T-cell (primary cell): ENCODE measurements at regions not wholly inside any gene's neighbourhood (a gene's known extent, or its start where the extent isn't known, plus 50 kb on each side); places are given as distances from the start of the nearest gene placed in this dataset.

ENCODE experiments used
- ATAC-seq, 4 experiments: fragments of 200-7000 bp in 3 of 4; fragments of 150-1000 bp in 1 of 4; cut with Tn5 transposase; replicated peaks in 1 of 4; 1 replicate in 3 of 4; 2 replicates in 1 of 4; pipeline ENCODE4 v1.10.0; 2021; ENCODE audit warnings: moderate library complexity in 3 of 4, mild to moderate bottlenecking in 2 of 4, moderate number of reproducible peaks in 1 of 4
- CTCF ChIA-PET, 2 donors: fragments of 300-600 bp; sonication (Branson Sonifier 250); formaldehyde crosslinking; loops; one replicate each; lab custom pipeline; 2022; ENCODE audit warnings: antibody characterized with exemption in 2 of 2; lab: Charles Lee
- POLR2A ChIA-PET, 2 donors: fragments of 300-600 bp; sonication (Branson Sonifier 250); formaldehyde crosslinking; loops; one replicate each; lab custom pipeline; 2022; ENCODE audit warnings: antibody characterized with exemption in 2 of 2; lab: Charles Lee
- DNase-seq, 35 experiments: peaks; one replicate each; pipeline versions ENCODE4 v3.0.0 to v3.0.0-alpha.2; 2013 to 2023
- H3K27ac ChIP-seq: one replicate; pipeline ENCODE4 v1.5.1; 2013; ENCODE audit warnings: low read length
- H3K27me3 ChIP-seq, 2 experiments: replicated peaks in 1 of 2; 1 replicate in 1 of 2; 2 replicates in 1 of 2; pipeline versions ENCODE4 v1.6.1 to v1.7.0; 2013; ENCODE audit warnings: low read length in 1 of 2, mixed read lengths in 1 of 2; ENCODE audit not compliant: control insufficient read depth in 2 of 2, insufficient read depth in 2 of 2; ENCODE audit errors: extremely low read depth in 1 of 2
- H3K36me3 ChIP-seq, 2 donors: 1 replicate in 1 of 2; 2 replicates in 1 of 2; pipeline versions ENCODE4 v1.6.1 to v1.7.0; 2013; ENCODE audit warnings: low read length in 1 of 2; ENCODE audit not compliant: control insufficient read depth in 2 of 2, insufficient read depth in 1 of 2; ENCODE audit errors: extremely low read depth in 1 of 2
- H3K4me1 ChIP-seq, 2 experiments: 1 replicate in 1 of 2; 2 replicates in 1 of 2; pipeline versions ENCODE4 v1.6.1 to v1.7.0; 2013; ENCODE audit warnings: low read length in 2 of 2, mixed read lengths in 1 of 2; ENCODE audit not compliant: insufficient read depth in 2 of 2, control insufficient read depth in 1 of 2; ENCODE audit errors: extremely low read depth in 1 of 2
- H3K4me3 ChIP-seq, 2 donors: 1 replicate in 1 of 2; 2 replicates in 1 of 2; pipeline versions ENCODE4 v1.5.1 to v1.7.0; 2013; ENCODE audit warnings: mild to moderate bottlenecking in 2 of 2, low read length in 1 of 2, moderate library complexity in 1 of 2; ENCODE audit not compliant: control insufficient read depth in 1 of 2; ENCODE audit errors: extremely low read depth in 1 of 2
- H3K9me3 ChIP-seq: 2 replicates; pipeline ENCODE4 v1.7.0; 2013
- H3K27ac Mint-ChIP-seq, 2 donors: one replicate each; pipeline ENCODE4 v1.8.0; 2020 to 2021; ENCODE audit warnings: mild to moderate bottlenecking in 2 of 2, mixed read lengths in 2 of 2
- H3K27me3 Mint-ChIP-seq, 2 donors: one replicate each; pipeline ENCODE4 v1.8.0; 2021 to 2022; ENCODE audit warnings: mixed read lengths in 2 of 2
- H3K36me3 Mint-ChIP-seq: one replicate; pipeline ENCODE4 v1.8.0; 2021; ENCODE audit warnings: mixed read lengths
- H3K4me1 Mint-ChIP-seq, 3 donors: one replicate each; pipeline ENCODE4 v1.8.0; 2020 to 2022; ENCODE audit warnings: mixed read lengths in 3 of 3, mild to moderate bottlenecking in 1 of 3
- H3K4me3 Mint-ChIP-seq, 3 donors: one replicate each; pipeline ENCODE4 v1.8.0; 2020 to 2022; ENCODE audit warnings: mild to moderate bottlenecking in 3 of 3, mixed read lengths in 3 of 3, moderate library complexity in 3 of 3
- H3K9me3 Mint-ChIP-seq, 3 donors: one replicate each; pipeline ENCODE4 v1.8.0; 2020 to 2022; ENCODE audit warnings: mixed read lengths in 3 of 3
- WGBS: methylation state at CpG from one replicate; pipeline ENCODE4 v1.1.5; 2013; ENCODE audit warnings: missing lambda C conversion rate; ENCODE audit not compliant: insufficient coverage; 5-methylcytosine and 5-hydroxymethylcytosine counted together

DNA sequence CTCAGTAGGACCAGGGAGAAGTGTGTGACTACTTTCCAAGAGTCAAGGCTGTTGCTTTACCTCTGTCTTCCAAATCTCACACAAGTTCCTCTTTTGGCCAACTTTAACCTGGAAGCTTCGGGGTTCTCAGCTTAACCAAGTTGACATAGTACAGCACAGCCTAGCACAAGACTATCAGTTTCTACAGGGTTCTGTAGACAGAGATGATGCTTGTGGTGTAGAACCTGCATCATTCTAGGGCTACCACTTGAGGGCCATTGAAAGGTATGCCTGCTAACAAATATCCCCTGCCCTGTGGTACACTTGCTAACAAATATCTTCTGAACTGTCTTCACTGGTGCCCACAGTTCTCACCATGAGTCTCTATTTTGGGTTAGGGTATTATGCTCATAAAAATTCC is 62.0 kb upstream of the MAP3K7 start:
- Histone ChIP-seq H3K4me3 (no peak overlapping the region), H3K27me3 (peaks cover 0 to 9% of the 10 kb centered on the region in 2 experiments), H3K27ac (no peak overlapping the region), H3K36me3 (no peaks in the 10 kb centered on the region), H3K9me3 (no peaks in the 10 kb centered on the region), H3K4me1 (no peaks in the 10 kb centered on the region)
- ChIA-PET CTCF (no interaction called here), POLR2A (no interaction called here)
- no CpG with 5 or more reads among the region's 1 CpG for WGBS
- Mint-ChIP-seq H3K9me3 (no peaks in the 10 kb centered on the region), H3K27me3 (peaks cover 5 to 7% of the 10 kb centered on the region in 2 donors), H3K4me3 (no peak overlapping the region), H3K4me1 (no peaks in the 10 kb centered on the region), H3K27ac (no peak overlapping the region), H3K36me3 (no peaks in the 10 kb centered on the region)
- ATAC-seq (no peak), DNase-seq (no peak)

DNA sequence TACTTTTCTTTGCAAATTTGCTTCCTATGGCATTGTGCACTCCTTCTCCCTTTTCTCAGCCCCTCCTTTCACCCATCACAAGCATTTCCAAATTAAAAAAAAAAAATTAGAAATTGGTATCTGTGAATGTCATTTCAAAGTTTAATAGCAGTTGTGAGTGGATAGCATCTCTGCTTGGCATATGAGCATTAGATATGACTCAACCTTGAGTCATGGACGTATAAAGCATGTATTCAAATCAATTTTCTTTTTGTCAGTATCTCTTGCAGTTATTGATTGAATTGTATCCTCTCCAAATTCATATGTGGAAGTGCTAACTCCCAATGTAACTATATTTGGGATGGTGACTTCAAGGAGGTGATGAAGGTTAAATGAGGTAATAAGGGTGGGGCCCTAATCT is 60.1 kb upstream of the MAP3K7 start:
- peaks cover 5 to 8% of the 10 kb centered on the region in 2 donors for H3K27me3 Mint-ChIP-seq
- Histone ChIP-seq H3K27ac (no peak overlapping the region), H3K9me3 (no peaks in the 10 kb centered on the region), H3K4me3 (no peak overlapping the region), H3K36me3 (no peaks in the 10 kb centered on the region), H3K4me1 (no peaks in the 10 kb centered on the region), H3K27me3 (peaks cover 0 to under 1% of the 10 kb centered on the region in 2 experiments)
- no peaks in the 10 kb centered on the region for H3K9me3 Mint-ChIP-seq
- ChIA-PET POLR2A (no interaction called here), CTCF (no interaction called here)
- no peak overlapping the region for H3K27ac Mint-ChIP-seq
- no peaks in the 10 kb centered on the region for H3K36me3 Mint-ChIP-seq
- no peak for DNase-seq
- no CpG with 5 or more reads among the region's 1 CpG for WGBS
- no peak overlapping the region for H3K4me3 Mint-ChIP-seq
- no peak for ATAC-seq
- H3K4me1 Mint-ChIP-seq: no peaks in the 10 kb centered on the region

DNA sequence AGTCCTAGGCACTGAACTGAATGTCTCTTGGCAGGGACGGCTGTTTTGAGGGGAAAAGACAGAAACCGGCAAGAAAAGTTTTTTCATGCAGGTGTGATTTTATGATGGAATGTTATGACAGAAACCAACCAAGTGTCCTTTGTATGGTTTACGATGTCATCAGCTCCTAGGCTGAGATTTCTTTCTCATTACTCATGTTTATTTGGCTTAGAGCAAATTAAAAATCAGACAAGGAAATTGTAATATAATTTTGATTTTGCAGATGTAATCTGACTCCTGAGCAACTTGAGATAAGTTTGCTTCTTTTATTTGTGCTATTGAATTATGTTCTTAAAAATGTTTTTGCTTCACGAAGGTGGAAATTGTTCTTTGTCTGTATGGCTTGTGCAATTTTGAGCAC is 58.8 kb upstream of the MAP3K7 start:
- no peak for DNase-seq
- no peaks in the 10 kb centered on the region for H3K27me3 ChIP-seq
- H3K4me3 Mint-ChIP-seq: no peak overlapping the region
- H3K36me3 Mint-ChIP-seq: no peaks in the 10 kb centered on the region
- H3K4me1 Mint-ChIP-seq: no peaks in the 10 kb centered on the region
- ChIA-PET POLR2A (no interaction called here), CTCF (interaction anchor here in 1 of 2 donors (0.7 to 1.2 kb wide), 2 partner anchors 11 to 23 kb away, joined by 3 read pairs; no protein-coding TSS in a partner anchor)
- H3K27ac Mint-ChIP-seq: no peak overlapping the region
- H3K4me1 ChIP-seq: no peaks in the 10 kb centered on the region
- ATAC-seq: no peak
- no peak overlapping the region for H3K4me3 ChIP-seq
- H3K27ac ChIP-seq: no peak overlapping the region
- no peaks in the 10 kb centered on the region for H3K9me3 Mint-ChIP-seq
- H3K9me3 ChIP-seq: no peaks in the 10 kb centered on the region
- no CpG with 5 or more reads among the region's 4 CpGs for WGBS
- peaks cover 5 to 7% of the 10 kb centered on the region in 2 donors for H3K27me3 Mint-ChIP-seq
- no peaks in the 10 kb centered on the region for H3K36me3 ChIP-seq

- no peak for ATAC-seq
- ChIA-PET POLR2A (no interaction called here), CTCF (interaction anchor here in 1 of 2 donors (1.2 kb wide), 1 partner anchor 12 kb away, joined by 3 read pairs; no protein-coding TSS in a partner anchor)
- no peaks in the 10 kb centered on the region for H3K9me3 ChIP-seq
- no peak overlapping the region for H3K27ac Mint-ChIP-seq
- H3K27ac ChIP-seq: no peak overlapping the region
- H3K9me3 Mint-ChIP-seq: peaks cover 0 to 2% (median 0%) of the 10 kb centered on the region in 3 donors
- no peak for DNase-seq
- peaks cover 10% of the 10 kb centered on the region in 2 donors for H3K27me3 Mint-ChIP-seq
- no peaks in the 10 kb centered on the region for H3K4me1 ChIP-seq
- no peaks in the 10 kb centered on the region for H3K36me3 Mint-ChIP-seq
- H3K4me3 Mint-ChIP-seq: no peak overlapping the region
- no peaks in the 10 kb centered on the region for H3K4me1 Mint-ChIP-seq
- no peak overlapping the region for H3K4me3 ChIP-seq
- no peaks in the 10 kb centered on the region for H3K27me3 ChIP-seq
- H3K36me3 ChIP-seq: no peaks in the 10 kb centered on the region
- 27% methylated on average over 2 of the region's 2 CpGs for WGBS
These were observed 57.6 kb upstream of the MAP3K7 start for GRCh38 chr6:90644492-90644891.

DNA sequence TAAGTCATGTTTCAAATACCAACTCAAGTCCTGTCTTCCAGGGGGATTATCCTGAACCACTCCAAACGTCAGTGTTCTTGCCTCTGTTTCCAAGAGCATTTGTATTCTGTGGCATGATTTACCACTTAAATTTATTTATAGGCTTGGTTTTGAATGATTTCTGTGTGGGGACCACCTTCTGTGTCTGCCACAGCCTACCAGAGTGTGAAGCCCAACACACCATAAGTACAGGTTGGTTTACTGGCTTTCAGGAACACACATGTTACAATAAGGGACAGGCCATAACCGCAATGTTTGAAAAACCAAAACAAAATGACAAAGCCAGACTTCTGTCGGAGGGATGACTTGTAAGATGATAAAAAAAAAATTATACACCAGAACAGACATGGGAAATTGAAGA is 56.5 kb upstream of the MAP3K7 start:
- POLR2A ChIA-PET: no interaction called here
- peaks cover 4 to 5% (median 4%) of the 10 kb centered on the region in 3 donors for H3K9me3 Mint-ChIP-seq
- H3K4me3 ChIP-seq: no peak overlapping the region
- H3K36me3 ChIP-seq: no peaks in the 10 kb centered on the region
- H3K4me1 Mint-ChIP-seq: no peaks in the 10 kb centered on the region
- no peaks in the 10 kb centered on the region for H3K27me3 ChIP-seq
- H3K27ac Mint-ChIP-seq: no peak overlapping the region
- no peaks in the 10 kb centered on the region for H3K4me1 ChIP-seq
- no CpG with 5 or more reads among the region's 3 CpGs for WGBS
- H3K9me3 ChIP-seq: no peaks in the 10 kb centered on the region
- H3K27ac ChIP-seq: no peak overlapping the region
- CTCF ChIA-PET: no interaction called here
- DNase-seq (no peak), ATAC-seq (no peak)
- H3K27me3 Mint-ChIP-seq: peaks cover 17% of the 10 kb centered on the region in 2 donors
- H3K36me3 Mint-ChIP-seq: no peaks in the 10 kb centered on the region
- H3K4me3 Mint-ChIP-seq: no peak overlapping the region

GRCh38 chr6:90637320-90637719 is 50.4 kb upstream of the MAP3K7 start:
- no peak overlapping the region for H3K27ac ChIP-seq
- H3K36me3 ChIP-seq: no peaks in the 10 kb centered on the region
- H3K36me3 Mint-ChIP-seq: no peaks in the 10 kb centered on the region
- H3K4me1 ChIP-seq: no peaks in the 10 kb centered on the region
- no peak overlapping the region for H3K4me3 Mint-ChIP-seq
- no peaks in the 10 kb centered on the region for H3K4me1 Mint-ChIP-seq
- H3K4me3 ChIP-seq: no peak overlapping the region
- ATAC-seq (no peak), DNase-seq (no peak)
- H3K9me3 ChIP-seq: no peaks in the 10 kb centered on the region
- peaks cover 20 to 22% of the 10 kb centered on the region in 2 donors for H3K27me3 Mint-ChIP-seq
- no peak overlapping the region for H3K27ac Mint-ChIP-seq
- CTCF ChIA-PET: no interaction called here
- peaks cover 0 to 3% of the 10 kb centered on the region in 2 experiments for H3K27me3 ChIP-seq
- peaks cover 9 to 17% (median 16%) of the 10 kb centered on the region in 3 donors for H3K9me3 Mint-ChIP-seq
- POLR2A ChIA-PET: no interaction called here
- WGBS: no CpG with 5 or more reads among the region's 2 CpGs
